Activated CD8-positive, alpha-beta memory T cell treated with anti-CD3 and anti-CD28 coated beads, Interleukin-2, amount 50 U/mL, for 48 hours (primary cell): ENCODE measurements at regions not wholly inside any gene's neighbourhood (a gene's known extent, or its start where the extent isn't known, plus 50 kb on each side); places are given as distances from the start of the nearest gene placed in this dataset.

Experiments used
- DNase-seq: peaks from one replicate; pipeline ENCODE4 v3.0.0-alpha.2; 2020

DNA sequence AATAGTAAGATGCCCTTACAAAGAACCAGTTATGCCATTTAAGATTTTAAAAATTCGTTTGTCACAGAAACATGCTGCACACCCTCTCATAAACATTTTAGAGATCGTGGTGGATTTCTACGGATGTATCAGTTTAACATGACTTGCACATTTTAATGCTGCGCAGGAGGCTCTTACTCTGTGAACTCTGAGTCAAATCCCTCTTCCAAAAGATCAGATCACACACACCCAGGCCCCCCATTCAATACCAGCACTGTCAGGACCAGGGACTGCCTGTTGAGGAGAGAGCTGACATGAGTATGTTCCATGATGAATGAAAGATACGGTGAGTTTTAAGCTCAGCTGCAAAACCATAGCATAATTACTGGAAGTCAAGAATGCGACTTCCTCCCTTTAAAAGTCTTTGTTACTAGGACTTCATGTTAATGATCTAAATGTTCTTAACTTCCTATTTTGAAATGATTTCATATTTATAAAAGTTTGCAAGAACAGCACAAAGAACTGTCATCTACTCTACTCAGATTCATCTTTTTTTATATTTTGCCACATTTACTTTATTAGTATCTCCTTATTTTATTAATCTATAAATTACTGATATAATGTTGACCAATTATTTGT lies 500.2 kb downstream of the GLRX3 start:
- DNase-seq = no peak

GRCh38 chr10:130637089-130637676 lies 501.0 kb downstream of the GLRX3 start:
- no peak for DNase-seq

- no peak for DNase-seq
Measured at GRCh38 chr10:130638991-130639390, 502.8 kb downstream of the GLRX3 start.

- DNase-seq = no peak
Measured at GRCh38 chr10:130642926-130643325, 506.7 kb downstream of the GLRX3 start.

GRCh38 chr10:130647341-130647740 lies 511.1 kb downstream of the GLRX3 start:
- no peak for DNase-seq

- no peak for DNase-seq
Measured at GRCh38 chr10:130648807-130649206, 512.6 kb downstream of the GLRX3 start.

DNA sequence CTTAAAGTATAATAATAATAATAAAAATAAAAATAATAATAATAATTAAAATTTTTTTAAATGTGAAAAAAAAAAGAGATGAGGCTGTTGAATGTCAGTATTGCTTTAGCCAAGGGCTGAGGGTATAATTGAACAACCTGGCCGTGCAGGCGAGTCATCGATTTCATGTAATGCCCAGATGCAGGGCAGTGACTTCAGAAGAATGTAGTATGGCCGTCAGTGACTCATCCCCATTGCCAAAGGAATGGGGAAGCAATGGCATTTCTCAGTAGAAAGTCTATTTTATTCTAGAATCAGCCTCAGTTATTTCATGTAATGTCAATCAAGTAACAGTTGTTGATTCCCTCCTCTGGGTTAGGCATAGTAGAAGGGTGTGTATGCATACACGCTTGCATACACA lies 516.4 kb downstream of the GLRX3 start:
- no peak for DNase-seq

DNA sequence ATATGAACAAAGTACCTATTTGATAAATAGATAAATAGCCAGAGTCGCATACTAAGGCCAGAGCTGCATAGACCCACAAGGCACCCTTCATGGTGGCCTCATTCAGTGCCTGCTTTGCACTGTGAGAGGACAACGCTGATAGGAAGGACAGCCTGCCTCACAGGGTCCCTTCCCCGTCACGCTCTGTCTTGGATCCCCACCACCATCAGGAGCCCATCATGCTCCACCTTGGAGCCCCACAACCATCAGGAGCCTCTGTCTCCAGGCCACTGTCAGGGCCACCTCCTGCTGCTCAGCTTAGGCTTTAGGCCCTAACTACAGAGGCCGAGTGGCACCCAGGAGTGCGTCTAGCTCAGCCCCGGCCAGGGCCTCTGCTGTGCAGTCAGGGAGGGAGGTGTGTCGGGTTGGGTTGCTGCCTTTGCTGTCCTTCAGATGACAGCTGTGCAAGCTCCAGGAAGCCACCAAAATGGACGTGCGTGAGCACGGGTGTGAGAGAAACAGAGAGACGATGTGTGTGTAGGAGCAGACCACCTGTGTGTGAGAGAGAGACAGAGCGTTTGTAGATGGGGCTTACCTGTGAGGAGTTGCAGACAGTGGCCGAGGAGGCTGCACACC lies 516.9 kb downstream of the GLRX3 start:
- DNase-seq = no peak

- no peak for DNase-seq
Measured at GRCh38 chr10:130654726-130655125, 518.5 kb downstream of the GLRX3 start.

- DNase-seq = no peak
Measured at GRCh38 chr10:130655313-130656186, 519.4 kb downstream of the GLRX3 start.

DNA sequence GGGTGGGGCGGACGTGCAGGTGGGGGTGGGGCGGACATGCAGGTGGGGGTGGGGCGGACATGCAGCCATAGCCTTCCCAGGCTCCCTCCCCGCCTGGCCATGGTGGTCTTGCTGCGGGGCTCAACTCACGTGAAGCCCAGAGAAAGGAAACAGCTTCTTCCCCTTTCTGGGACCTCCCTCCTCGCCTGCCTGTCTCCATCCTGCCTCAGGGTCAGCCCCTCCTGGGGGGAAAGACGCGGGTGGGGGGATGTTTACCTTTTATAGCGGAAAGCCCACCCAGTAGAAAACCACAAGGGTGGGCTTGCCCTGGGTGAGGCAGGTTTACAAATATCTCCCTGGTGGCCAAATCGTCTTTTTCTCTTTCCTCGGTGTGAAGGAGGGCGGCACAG lies 520.0 kb downstream of the GLRX3 start:
- no peak for DNase-seq

- DNase-seq = no peak
Measured at GRCh38 chr10:130656582-130657133, 520.5 kb downstream of the GLRX3 start.

GRCh38 chr10:130658687-130659290 lies 522.6 kb downstream of the GLRX3 start:
- no peak for DNase-seq

DNA sequence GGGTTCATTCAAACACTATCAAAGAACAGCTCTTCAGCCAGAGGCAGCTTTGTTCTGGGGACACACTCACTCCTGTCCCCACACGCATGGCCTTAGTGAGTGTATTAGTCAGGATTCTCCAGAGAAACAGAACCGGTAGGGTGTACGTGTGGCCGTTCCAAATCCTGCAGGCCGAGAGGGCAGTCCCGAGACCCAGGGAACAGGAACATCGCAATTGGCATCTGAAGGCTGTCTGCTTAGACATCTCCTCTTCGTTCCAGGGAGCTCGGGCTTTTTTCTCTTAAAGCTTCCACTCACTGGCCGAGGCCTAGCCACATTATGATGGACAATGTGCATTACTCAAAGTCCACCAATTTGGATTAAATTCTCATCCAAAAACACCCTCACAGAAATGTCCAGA lies 523.3 kb downstream of the GLRX3 start:
- no peak for DNase-seq

GRCh38 chr10:130660266-130660665 lies 524.1 kb downstream of the GLRX3 start:
- DNase-seq = no peak

GRCh38 chr10:130661419-130661818 lies 525.2 kb downstream of the GLRX3 start:
- no peak for DNase-seq

GRCh38 chr10:130662775-130663174 lies 526.6 kb downstream of the GLRX3 start:
- no peak for DNase-seq

DNA sequence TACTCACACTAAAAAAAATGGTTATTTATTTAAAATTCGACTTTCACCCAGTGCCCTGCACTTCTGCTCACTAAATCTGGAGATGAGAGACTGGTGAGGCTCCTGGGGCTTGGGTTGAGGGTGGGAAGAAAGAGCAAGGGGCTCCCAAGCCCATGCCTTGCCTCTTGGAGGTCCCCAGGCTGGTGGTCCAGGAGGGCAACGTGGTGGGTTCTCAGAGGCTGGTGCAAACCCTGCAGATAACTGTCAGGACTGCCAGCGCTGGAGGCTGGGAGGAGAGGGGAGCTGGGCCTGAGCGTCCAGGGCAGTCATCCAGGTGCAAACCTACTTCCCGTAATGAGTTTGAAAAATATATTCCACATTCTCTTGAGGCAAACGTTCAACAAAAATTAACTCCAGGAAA lies 528.3 kb downstream of the GLRX3 start:
- DNase-seq = peak; percentile 6

DNA sequence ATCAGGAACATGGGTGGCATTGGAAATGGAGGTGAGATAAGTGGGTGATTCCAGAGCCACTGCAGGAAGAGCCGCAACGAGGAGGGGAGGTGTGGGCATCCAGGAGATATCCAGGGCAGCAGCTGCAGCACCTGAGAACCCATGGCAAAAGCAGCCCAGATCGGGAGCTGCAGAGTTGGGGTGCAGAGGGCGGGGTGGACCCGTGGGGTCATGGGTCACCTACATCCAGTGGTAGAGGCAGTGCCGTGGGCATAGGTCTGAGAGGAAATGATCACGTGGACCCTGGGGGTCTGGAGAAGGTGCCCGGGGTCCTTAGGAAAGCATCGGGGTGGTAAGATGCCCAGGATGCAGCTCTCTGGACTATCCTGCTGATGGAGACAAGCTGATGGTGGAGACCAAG lies 530.0 kb downstream of the GLRX3 start:
- DNase-seq = no peak

DNA sequence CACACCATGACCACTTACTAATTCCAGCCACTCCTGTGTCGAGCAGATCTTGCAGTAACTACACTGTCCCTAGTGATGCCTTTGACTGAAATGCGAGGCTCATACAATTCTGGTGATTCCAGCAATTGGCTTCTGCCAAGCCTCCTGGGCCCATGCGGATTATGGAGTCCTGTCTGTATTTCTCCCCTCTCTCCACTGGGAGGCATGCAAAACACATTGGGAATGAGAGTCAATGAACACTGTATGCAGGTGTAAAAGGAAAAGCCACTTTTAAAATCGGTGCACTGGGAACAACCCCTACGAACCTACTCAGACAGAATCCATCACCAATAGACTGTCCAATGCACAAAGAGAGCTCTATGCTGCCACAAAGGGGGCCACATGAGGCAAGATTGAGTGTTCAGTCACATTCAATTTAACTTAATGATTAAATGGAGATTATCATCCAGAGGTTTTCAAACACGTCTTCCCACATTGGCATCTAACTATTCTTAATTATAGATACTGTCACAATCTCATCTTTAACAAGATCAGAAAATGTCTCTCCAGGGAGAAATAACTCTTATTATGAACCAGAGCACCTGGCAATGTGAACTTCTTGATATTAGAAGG lies 550.6 kb downstream of the GLRX3 start:
- no peak for DNase-seq

DNA sequence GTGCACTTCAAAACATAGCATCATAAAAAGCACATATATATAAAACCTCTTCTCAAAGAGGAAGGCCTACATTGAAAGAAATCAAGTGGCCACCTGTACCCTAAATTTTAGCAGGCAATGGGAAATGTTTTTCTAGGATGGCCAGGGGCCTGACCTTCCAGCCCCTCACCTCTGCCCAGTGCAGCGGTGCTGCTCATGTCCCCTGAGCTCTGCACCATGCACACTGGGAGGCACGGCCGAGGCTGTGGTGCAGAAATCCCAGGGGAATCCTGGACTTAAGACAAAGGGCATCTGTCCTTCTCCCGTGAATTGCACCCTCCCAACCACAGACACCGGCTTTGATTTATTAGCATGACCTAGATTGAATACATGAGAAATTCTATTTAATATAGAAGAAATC lies 551.4 kb downstream of the GLRX3 start:
- DNase-seq = no peak
